ENCODE measurements at regions not wholly inside any gene's neighbourhood (a gene's known extent, or its start where the extent isn't known, plus 50 kb on each side); places are given as distances from the start of the nearest gene placed in this dataset.

DNA sequence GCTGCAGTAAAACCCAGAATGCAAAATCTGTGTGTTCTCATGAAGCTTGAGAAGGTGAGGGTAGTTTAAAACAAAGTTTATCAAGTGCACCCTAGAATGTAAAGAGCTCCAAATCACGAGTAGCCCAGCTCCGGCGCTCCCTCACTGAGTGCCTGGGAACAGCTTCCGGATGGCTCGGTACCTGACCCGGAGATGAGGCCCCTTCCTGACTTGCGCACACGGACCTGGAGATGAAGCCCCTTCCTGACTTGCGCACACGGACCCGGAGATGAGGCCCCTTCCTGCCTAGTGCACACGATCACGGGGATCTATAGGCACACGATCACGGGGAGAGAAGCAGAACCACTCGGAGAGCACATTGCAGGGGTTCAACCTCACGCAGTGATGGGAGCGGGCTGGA is 322.1 kb upstream of the RNF32 start:
- TF ChIP-seq RAD21 (IDR thresholded peaks at IDR 0.05; ENCODE audit: low read depth) (no peak), TCF12 (IDR thresholded peaks at IDR 0.05; ENCODE audit: low read depth) (no peak), ZBTB7A (IDR thresholded peaks at IDR 0.05; ENCODE audit: low read depth) (no peak), EGR1 (IDR thresholded peaks at IDR 0.05) (no peak)

DNA sequence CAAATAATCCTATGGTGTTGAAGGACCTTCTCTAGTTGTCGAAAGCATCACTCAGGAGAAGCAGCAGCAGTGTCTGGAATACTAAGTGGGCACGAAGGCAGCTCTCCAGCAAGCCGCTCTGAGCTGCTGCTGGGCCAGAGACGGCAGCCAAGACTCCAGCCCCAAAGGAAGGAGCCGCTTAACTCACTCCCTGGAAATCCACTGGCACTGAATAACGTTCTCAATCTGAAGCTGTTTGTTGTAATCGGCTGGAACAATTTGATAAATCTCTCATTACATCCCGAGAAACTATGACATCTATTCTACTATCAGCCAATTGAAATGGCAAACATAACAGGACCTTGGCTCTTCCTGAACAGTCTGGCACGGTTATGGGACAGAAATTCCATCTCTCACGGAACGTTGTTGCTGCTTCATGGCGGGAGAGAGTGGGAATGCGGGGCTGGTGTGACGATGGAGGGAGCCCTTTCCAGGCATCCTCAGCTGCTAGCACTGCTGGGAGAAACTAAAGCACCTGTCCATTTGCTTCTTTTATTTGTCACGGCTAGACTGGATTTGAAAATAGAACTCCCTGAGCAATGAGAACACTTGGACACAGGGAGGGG is 331.5 kb upstream of the RNF32 start:
- no peak for TF ChIP-seq FOXM1 (IDR thresholded peaks at IDR 0.05; ENCODE audit: borderline replicate concordance, low read depth)
- TF ChIP-seq, protein P1, sequence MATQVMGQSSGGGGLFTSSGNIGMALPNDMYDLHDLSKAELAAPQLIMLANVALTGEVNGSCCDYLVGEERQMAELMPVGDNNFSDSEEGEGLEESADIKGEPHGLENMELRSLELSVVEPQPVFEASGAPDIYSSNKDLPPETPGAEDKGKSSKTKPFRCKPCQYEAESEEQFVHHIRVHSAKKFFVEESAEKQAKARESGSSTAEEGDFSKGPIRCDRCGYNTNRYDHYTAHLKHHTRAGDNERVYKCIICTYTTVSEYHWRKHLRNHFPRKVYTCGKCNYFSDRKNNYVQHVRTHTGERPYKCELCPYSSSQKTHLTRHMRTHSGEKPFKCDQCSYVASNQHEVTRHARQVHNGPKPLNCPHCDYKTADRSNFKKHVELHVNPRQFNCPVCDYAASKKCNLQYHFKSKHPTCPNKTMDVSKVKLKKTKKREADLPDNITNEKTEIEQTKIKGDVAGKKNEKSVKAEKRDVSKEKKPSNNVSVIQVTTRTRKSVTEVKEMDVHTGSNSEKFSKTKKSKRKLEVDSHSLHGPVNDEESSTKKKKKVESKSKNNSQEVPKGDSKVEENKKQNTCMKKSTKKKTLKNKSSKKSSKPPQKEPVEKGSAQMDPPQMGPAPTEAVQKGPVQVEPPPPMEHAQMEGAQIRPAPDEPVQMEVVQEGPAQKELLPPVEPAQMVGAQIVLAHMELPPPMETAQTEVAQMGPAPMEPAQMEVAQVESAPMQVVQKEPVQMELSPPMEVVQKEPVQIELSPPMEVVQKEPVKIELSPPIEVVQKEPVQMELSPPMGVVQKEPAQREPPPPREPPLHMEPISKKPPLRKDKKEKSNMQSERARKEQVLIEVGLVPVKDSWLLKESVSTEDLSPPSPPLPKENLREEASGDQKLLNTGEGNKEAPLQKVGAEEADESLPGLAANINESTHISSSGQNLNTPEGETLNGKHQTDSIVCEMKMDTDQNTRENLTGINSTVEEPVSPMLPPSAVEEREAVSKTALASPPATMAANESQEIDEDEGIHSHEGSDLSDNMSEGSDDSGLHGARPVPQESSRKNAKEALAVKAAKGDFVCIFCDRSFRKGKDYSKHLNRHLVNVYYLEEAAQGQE (IDR thresholded peaks at IDR 0.05; ENCODE audit: low read depth) = no peak
- no peak for TF ChIP-seq ZBTB7A (IDR thresholded peaks at IDR 0.05; ENCODE audit: low read depth)
- TF ChIP-seq YY1 (IDR thresholded peaks at IDR 0.05; ENCODE audit: low read depth) = no peak
- no peak for TF ChIP-seq CREB1 (IDR thresholded peaks at IDR 0.05; ENCODE audit: low read depth)
- TF ChIP-seq CEBPB (IDR thresholded peaks at IDR 0.05) = no peak
- no peak for TF ChIP-seq RAD21 (IDR thresholded peaks at IDR 0.05; ENCODE audit: low read depth)
- no peak for TF ChIP-seq TAF1 (IDR thresholded peaks at IDR 0.05; ENCODE audit: low read depth)
- TF ChIP-seq NFIC (IDR thresholded peaks at IDR 0.05) = no peak
- TF ChIP-seq, protein P2, sequence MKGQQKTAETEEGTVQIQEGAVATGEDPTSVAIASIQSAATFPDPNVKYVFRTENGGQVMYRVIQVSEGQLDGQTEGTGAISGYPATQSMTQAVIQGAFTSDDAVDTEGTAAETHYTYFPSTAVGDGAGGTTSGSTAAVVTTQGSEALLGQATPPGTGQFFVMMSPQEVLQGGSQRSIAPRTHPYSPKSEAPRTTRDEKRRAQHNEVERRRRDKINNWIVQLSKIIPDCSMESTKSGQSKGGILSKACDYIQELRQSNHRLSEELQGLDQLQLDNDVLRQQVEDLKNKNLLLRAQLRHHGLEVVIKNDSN (IDR thresholded peaks at IDR 0.05) = no peak
- TF ChIP-seq TEAD4 (IDR thresholded peaks at IDR 0.05) = no peak
- no peak for TF ChIP-seq EGR1 (IDR thresholded peaks at IDR 0.05)
- TF ChIP-seq, protein P3, sequence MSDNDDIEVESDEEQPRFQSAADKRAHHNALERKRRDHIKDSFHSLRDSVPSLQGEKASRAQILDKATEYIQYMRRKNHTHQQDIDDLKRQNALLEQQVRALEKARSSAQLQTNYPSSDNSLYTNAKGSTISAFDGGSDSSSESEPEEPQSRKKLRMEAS (IDR thresholded peaks at IDR 0.05) = no peak
- no peak for TF ChIP-seq EP300 (IDR thresholded peaks at IDR 0.05; ENCODE audit: borderline replicate concordance)
- TF ChIP-seq TCF12 (IDR thresholded peaks at IDR 0.05; ENCODE audit: low read depth) = no peak

DNA sequence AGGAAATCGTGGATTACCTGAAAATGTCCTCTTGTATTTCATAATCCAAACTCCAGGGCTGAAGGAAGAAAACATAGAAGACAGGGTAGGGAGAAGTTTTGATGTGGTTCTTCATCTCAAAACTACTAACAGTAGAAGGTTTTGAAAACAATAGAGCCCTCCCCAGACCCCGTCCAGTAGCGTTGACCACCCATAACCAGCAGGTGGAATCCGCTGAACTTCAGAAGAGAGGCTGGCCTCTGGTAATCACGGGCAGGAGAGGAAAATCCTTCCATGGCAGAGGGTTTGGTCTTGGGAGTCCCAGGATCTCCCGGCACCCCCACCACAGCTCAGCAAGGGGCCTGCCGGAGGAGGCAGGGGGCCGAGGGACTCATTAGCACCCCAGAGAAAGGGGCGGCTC is 333.4 kb upstream of the RNF32 start:
- TF ChIP-seq, protein P2 (IDR thresholded peaks at IDR 0.05) = no peak
- TF ChIP-seq CEBPB (IDR thresholded peaks at IDR 0.05) (no peak), RAD21 (IDR thresholded peaks at IDR 0.05; ENCODE audit: low read depth) (no peak), TAF1 (IDR thresholded peaks at IDR 0.05; ENCODE audit: low read depth) (no peak), EP300 (IDR thresholded peaks at IDR 0.05; ENCODE audit: borderline replicate concordance) (no peak), TCF12 (IDR thresholded peaks at IDR 0.05; ENCODE audit: low read depth) (no peak), EGR1 (IDR thresholded peaks at IDR 0.05) (no peak), FOXM1 (IDR thresholded peaks at IDR 0.05; ENCODE audit: borderline replicate concordance, low read depth) (no peak), NFIC (IDR thresholded peaks at IDR 0.05) (no peak)
- TF ChIP-seq, protein P3 (IDR thresholded peaks at IDR 0.05) = no peak

DNA sequence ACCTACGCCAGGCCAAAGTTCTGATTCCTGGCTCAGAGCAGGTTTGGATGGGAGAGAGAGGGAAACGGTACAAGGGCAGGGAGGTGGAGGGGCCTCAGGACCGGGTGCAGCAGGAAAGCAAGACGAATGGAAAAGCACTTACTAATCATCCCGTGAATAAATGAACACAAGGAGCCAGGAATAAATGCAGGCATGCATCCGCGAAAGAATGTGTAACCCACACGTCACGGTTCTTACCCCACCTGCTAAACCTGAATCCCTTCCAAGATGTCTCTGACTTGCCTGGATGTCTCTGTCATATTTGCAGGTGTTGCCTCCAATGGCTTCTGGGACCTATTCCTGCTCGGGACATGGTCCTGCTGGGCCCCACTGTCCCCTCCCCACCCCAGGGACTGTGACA is 335.2 kb upstream of the RNF32 start:
- TF ChIP-seq, protein P1 (IDR thresholded peaks at IDR 0.05; ENCODE audit: low read depth) = no peak
- TF ChIP-seq CEBPB (IDR thresholded peaks at IDR 0.05) (no peak), EP300 (IDR thresholded peaks at IDR 0.05; ENCODE audit: borderline replicate concordance) (no peak), FOXM1 (IDR thresholded peaks at IDR 0.05; ENCODE audit: borderline replicate concordance, low read depth) (no peak)
- TF ChIP-seq, protein P2 (IDR thresholded peaks at IDR 0.05) = no peak

DNA sequence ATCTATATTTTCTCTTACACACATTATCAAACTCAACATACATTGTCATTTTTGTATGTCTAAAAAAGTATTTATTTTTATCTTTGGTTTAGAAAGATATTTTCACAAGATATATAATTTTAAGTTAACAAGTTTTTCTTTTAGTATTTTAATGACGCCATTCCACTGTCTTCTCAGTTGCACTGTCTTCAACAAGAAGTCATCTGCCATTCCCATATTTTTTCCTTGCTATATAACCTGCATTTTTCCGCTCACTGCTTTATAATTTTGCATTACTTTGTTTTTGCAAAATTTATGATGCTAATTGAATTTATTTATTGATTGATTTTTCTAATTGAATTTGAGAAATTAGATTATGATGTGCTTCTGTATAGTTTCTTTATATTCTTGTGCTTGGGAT is 357.8 kb upstream of the RNF32 start:
- TF ChIP-seq FOXM1 (IDR thresholded peaks at IDR 0.05; ENCODE audit: borderline replicate concordance, low read depth) = no peak
- no peak for TF ChIP-seq ZBTB7A (IDR thresholded peaks at IDR 0.05; ENCODE audit: low read depth)
- TF ChIP-seq CEBPB (IDR thresholded peaks at IDR 0.05) = no peak

DNA sequence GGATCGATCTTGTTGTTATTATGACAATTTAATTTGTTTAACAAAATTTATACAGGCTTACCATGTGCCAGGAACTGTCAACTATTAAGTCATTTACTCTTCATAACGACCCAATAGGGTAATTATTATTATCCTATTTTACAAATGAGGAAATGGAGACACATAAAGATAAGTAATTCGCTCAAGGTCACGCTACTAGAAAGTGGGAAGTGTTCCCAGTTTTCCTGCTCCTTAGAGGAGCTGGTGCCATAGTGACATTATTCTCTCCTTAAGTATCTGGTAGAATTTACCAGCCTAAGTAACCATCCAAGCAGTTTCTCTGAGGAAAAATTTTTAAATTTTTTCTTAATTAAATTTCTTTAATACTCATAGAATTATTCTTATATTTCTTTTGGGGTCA is 360.9 kb upstream of the RNF32 start:
- TF ChIP-seq RAD21 (IDR thresholded peaks at IDR 0.05; ENCODE audit: low read depth) (no peak), ZBTB7A (IDR thresholded peaks at IDR 0.05; ENCODE audit: low read depth) (no peak), CREB1 (IDR thresholded peaks at IDR 0.05; ENCODE audit: low read depth) (no peak), NFIC (IDR thresholded peaks at IDR 0.05) (no peak), EGR1 (IDR thresholded peaks at IDR 0.05) (no peak)
- TF ChIP-seq, protein P1 (IDR thresholded peaks at IDR 0.05; ENCODE audit: low read depth) = no peak

Measured in Ishikawa (cell line).